Ovary (tissue), 7 donors: ENCODE measurements at regions not wholly inside any gene's neighbourhood (a gene's known extent, or its start where the extent isn't known, plus 50 kb on each side); places are given as distances from the start of the nearest gene placed in this dataset. TPM values are rescaled to one million over a fixed set of nuclear protein-coding genes. Genes with fewer than 3 reads are reported as not detected.

Experiments used
- DNase-seq, 5 donors: peaks; one replicate each; pipeline ENCODE4 v3.0.0-alpha.2; 2019 to 2020
- H3K27ac ChIP-seq, 2 donors: fragments of 200-600 bp; one replicate each; pipeline versions ENCODE4 v1.5.1 to v1.8.0; 2019 to 2022
- H3K27me3 ChIP-seq: fragments of 200-600 bp; one replicate; pipeline ENCODE4 v1.8.0; 2022
- H3K36me3 ChIP-seq: fragments of 200-600 bp; sonication (generic); one replicate; pipeline ENCODE4 v1.5.1; 2019
- H3K4me1 ChIP-seq: one replicate; pipeline ENCODE4 v1.8.1; 2013; ENCODE audit warnings: mild to moderate bottlenecking, moderate library complexity; ENCODE audit not compliant: insufficient read depth
- H3K4me3 ChIP-seq: fragments of 200-600 bp; sonication (generic); one replicate; pipeline ENCODE4 v1.5.1; 2017
- H3K9me3 ChIP-seq, 2 donors: fragments of 200-600 bp in 1 of 2; sonication (generic) in 1 of 2; one replicate each; pipeline versions ENCODE4 v1.5.1 to v1.8.1; 2013 to 2019; ENCODE audit warnings: mild to moderate bottlenecking in 1 of 2, moderate library complexity in 1 of 2
- EP300 ChIP-seq: sonication (generic); formaldehyde crosslinking; IDR thresholded peaks from one replicate; pipeline ENCODE4 v1.6.1; 2017; ENCODE audit warnings: antibody characterized with exemption
- POLR2A ChIP-seq: fragments of 450-650 bp; IDR thresholded peaks from one replicate; pipeline ENCODE4 v1.6.1; 2017; ENCODE audit warnings: antibody characterized with exemption, mild to moderate bottlenecking, moderate library complexity
- WGBS, 3 donors: extraction: QIAGEN DNeasy Blood & Tissue Kit in 1 of 3; methylation state at CpG; one replicate each; pipeline versions ENCODE4 v1.1.5 to v1.1.7; 2013 to 2017; 5-methylcytosine and 5-hydroxymethylcytosine counted together
- intact Hi-C, 4 donors: fragments of 100-400 bp; cut with DNase I; formaldehyde crosslinking; loops; one replicate each; pipeline versions ENCODE4 v1.11.0 to v1.15.1; 2022 to 2023
- small RNA-seq: library from RNA; depleted of rRNA; stranded (forward); fragments of <200 nt; gene quantifications from one replicate; pipeline ENCODE3, GENCODE V24; 2016
- TF ChIP-seq, protein P1 (sequence below), 3 donors: fragments of 450-650 bp in 2 of 3; fragments of 200-600 bp in 1 of 3; IDR thresholded peaks; one replicate each; pipeline versions ENCODE4 v1.5.1 to v1.8.0; 2016 to 2022; ENCODE audit warnings: antibody characterized with exemption in 3 of 3, mild to moderate bottlenecking in 1 of 3
- donor health status: DM: no; HTN: no; CAD: no; lungs with moderate emphysema.
- donor health status: DM: no; HTN: no; CAD: no.
- donor health status: Bipolar disorder and iron deficiency.
- donor health status: DM: no; HTN: no; CAD: no.
- donor health status: DM: yes; HTN: yes; CAD: no.

DNA sequence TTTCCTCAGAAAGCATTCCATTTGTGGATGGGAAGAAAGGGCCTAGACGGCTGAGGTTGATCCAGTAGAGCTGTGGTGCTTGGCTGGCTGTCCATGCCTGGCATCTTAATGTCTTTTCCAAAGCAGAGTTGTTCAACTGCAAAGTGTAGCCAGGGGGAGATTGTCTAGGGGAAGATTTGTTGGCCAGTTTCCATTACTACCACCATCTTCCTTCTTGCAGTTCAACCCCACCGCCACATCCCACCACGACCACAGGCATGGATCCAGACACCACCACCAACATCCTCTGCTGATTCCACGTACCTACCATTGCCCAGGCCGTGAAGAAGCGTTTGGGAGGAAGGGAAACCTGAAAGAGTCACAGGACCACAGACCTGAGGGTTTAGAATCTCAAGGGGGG lies 50.7 kb upstream of the HAAO start:
- Histone ChIP-seq H3K27ac (no peak overlapping the region), H3K27me3 (no peaks in the 10 kb centered on the region), H3K4me1 (peaks cover 26% of the 10 kb centered on the region), H3K9me3 (no peaks in the 10 kb centered on the region), H3K4me3 (no peak overlapping the region), H3K36me3 (no peaks in the 10 kb centered on the region)
- TF ChIP-seq, protein P1, sequence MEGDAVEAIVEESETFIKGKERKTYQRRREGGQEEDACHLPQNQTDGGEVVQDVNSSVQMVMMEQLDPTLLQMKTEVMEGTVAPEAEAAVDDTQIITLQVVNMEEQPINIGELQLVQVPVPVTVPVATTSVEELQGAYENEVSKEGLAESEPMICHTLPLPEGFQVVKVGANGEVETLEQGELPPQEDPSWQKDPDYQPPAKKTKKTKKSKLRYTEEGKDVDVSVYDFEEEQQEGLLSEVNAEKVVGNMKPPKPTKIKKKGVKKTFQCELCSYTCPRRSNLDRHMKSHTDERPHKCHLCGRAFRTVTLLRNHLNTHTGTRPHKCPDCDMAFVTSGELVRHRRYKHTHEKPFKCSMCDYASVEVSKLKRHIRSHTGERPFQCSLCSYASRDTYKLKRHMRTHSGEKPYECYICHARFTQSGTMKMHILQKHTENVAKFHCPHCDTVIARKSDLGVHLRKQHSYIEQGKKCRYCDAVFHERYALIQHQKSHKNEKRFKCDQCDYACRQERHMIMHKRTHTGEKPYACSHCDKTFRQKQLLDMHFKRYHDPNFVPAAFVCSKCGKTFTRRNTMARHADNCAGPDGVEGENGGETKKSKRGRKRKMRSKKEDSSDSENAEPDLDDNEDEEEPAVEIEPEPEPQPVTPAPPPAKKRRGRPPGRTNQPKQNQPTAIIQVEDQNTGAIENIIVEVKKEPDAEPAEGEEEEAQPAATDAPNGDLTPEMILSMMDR (IDR thresholded peaks at IDR 0.05), result no peak
- TF ChIP-seq POLR2A (no peak), EP300 (no peak)
- DNase-seq, result peak in 3 of 5 donors; percentile 17 to 24 (median 19)
- 81 to 90% (median 84%) methylated on average over 6 of the region's 6 CpGs for WGBS, 3 donors
- intact Hi-C loops, result no loop called here

DNA sequence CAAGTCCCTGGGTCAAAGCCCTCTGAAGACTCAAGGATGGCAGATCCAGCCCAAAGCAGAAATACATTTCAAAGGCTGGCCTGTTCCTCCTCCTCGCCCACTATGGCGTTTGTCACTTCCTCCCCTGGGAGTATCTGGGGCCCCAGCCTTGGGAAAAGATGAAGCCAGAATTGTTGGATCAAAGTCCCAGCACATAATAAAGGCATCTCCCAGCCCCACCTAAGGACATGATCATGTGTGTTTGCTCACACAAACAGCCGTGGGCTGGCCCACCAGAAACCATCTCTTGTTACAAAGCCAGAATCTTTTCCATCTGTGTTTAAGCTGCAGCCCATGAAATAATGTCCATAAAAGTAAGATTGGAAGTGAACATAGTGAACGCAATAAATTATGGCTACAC lies 50.1 kb upstream of the HAAO start:
- TF ChIP-seq POLR2A, result no peak
- H3K36me3 ChIP-seq, result no peaks in the 10 kb centered on the region
- H3K27ac ChIP-seq, result no peak overlapping the region
- no peaks in the 10 kb centered on the region for H3K27me3 ChIP-seq
- no peaks in the 10 kb centered on the region for H3K9me3 ChIP-seq
- peak in 3 of 5 donors; percentile 11 to 14 (median 12) for DNase-seq
- intact Hi-C loops, result no loop called here
- H3K4me1 ChIP-seq, result peaks cover 24% of the 10 kb centered on the region
- WGBS, 3 donors, result 43 to 78% (median 75%) methylated on average over 4 of the region's 4 CpGs
- no peak overlapping the region for H3K4me3 ChIP-seq

Small RNAs in the stretch of these regions (small RNA-seq; reads per million reads assigned to genes)
- gene RNU6-242P, result not detected
